ENCODE measurements at regions not wholly inside any gene's neighbourhood (a gene's known extent, or its start where the extent isn't known, plus 50 kb on each side); places are given as distances from the start of the nearest gene placed in this dataset.
"Not testable (repeated sequence)": the region's sequence is repeated elsewhere in the genome, so short reads cannot be mapped to it uniquely, and the experiment has no call there.

DNA sequence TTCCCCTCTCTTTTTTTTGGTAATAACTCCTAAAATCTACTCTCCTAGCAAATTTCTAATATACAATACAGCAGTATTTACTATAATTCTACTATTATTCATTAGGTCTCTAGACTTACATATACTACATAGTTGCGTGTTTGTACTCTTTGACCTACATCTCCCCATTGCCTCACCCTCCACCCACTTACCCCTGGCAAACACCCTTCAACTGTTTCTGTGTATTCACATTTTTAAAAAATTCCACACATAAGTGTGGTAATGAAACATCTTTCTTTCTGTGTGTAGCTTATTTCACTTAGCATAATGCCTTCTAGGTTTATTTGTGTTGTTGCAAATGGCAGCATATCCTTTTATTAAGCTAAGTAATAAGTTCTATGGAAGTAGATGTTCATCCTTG is 336.0 kb downstream of the CCDC85A start:
- DNase-seq: no peak

DNA sequence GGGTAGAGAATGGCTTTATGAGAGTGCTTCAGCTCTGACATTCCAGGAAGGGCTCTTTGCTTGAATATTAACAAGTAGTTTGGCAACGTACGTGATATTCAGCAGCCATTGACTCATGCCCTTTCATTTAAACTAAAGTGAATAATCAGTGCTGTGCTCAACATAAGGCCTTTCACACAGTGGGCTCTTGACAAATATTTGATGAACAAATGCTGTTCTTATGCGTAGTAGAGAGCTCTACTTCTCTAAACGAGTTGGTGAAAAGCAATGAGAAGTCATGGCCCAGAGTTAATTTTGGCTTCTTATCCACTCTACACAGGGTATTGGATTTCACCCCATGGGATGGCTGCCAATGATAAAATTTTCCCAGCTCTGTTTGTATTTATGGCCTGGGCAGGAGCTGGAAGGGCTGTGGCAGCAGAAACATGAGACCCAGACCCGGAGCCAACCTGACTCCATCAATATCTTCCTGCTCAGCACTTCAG is 338.9 kb downstream of the CCDC85A start:
- DNase-seq: no peak

DNA sequence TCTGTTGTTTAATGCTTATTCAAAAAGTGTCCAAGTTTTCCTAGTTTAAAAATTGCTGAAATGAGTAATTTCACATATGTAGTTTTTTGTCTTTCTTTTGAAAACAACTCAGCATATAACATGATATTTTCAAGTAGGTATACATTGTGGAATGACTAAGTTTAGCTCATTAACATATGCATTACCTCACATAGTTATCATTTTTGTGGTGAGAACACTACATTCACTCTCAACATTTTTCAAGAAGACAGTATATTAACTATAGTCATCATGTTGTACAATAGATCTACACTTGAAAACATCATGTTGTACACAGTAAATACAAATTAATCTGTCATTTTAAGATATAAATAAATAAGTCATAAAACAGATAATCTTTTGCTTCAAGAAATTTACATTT is 340.0 kb downstream of the CCDC85A start:
- no peak for DNase-seq

DNA sequence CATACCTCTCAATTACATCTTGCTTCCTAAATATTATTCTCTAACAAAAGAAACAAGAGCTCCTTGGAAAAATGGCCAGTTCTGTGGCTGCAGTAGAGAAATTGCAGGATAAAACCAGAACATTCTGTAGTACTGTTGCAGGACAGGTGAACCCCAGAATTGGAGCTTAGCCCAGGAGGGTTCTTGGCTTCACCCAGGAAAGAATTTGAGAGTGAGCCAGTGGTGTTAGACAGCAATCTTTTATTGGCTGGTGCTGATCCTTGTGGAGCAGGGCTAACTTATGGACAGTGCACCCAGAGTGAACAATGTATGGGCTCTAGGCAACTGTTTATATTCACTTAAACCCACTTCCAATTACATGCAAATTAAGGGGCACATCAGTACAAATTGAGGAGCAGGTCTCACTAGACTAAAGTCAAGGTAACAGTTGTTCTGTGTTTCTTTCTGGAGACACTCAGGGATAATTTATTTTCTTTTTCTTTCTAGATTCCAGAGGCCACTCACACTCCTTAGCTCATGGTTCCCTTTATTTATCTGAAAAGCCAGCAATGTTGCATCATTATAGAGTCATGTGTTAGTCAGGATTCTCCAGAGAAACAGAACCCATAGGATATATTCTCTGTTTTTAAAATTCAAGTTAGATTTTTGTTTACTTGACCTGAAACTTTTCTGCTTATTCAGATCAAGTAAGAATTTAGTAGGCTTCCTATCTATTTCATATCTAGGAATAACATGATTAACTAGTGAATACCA is 348.1 kb downstream of the CCDC85A start:
- DNase-seq: no peak

DNA sequence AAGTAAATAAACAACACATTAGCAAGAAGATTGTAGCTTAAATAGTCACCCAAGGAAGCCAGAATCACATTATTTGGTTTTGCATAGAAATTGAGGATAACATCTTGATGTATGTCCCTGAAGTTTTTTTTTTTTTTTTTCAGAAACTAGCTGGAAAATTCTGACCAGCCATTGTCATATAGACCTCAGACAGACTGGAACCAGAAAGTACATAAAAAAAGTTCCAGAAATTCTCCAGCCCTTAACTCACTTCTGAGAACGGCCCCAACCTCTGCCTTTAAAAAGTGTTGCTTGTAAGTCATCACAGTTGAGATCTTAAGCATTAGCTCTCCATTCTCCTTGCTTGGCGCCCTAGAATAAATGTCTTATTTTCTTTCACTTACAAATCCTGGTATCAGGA is 350.5 kb downstream of the CCDC85A start:
- DNase-seq: no peak

DNA sequence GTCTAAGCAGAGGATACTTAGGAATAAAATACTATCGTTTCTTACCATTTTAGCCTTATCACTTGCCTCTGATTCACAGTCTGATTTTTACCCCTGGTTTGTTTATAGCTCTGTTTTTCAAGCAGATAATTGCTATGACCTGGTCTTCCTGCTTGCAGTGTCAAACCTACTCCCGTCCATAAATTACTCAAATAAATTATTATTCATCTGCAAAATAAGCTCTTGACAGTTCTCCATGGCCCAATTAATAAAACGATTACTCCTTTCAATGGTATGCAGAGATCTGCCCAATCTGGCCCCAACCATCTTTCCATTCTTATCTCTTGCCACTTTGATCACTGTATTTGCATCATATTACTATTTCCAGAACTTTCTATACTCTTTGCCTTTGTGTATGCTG is 354.0 kb downstream of the CCDC85A start:
- no peak for DNase-seq

DNA sequence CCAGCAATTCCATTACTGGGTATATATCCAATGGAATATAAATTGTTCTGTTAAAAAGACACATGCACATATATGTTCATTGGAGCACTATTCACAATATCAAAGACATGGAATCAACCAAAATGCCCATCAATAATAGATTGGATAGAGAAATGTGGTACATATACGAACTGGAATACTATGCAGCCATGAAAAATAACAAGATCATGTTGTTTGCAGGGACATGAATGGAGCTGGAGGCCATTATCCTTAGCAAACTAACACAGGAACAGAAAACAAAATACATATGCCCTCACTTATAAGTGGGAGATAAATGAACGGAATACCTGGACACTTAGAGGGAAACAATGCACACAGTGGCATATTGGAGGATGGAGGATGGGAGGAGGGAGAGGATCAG is 355.8 kb downstream of the CCDC85A start:
- no peak for DNase-seq

DNA sequence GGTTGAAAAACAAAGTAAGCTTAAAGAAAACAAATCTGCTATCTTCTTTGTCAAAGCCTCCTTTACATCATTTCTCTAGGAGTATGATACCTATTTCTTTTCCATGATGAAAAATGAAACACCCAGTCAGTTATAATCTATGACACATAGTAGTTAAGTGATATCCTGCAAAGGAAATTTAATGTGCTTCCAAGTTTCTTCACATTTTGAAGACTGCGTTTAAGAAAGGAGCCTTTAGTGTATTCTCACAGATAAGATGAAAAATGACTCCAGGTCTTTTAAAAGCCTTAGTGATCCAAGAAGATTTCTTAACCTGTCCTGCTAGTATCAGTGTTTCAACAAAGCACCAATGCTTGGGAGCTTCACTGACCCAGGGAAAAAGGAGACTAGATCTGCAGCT is 356.7 kb downstream of the CCDC85A start:
- DNase-seq: no peak

DNA sequence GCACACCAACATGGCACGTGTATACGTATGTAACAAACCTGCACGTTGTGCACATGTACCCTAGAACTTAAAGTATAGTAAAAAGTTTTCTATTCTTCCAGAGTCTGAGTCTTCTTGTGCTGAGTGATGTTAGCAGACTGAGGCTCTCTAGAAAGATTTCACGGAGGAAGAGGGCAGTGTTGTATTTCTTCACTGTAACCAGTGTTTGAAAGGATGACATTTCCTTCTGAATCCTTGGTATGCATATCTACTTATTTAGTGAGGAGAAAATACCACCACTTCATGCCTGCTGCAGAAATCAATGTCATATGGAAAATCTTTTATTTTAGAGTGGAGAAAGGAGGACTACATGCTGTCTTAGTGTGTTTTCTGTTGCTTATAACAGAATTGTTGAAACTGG is 357.1 kb downstream of the CCDC85A start:
- DNase-seq: no peak

DNA sequence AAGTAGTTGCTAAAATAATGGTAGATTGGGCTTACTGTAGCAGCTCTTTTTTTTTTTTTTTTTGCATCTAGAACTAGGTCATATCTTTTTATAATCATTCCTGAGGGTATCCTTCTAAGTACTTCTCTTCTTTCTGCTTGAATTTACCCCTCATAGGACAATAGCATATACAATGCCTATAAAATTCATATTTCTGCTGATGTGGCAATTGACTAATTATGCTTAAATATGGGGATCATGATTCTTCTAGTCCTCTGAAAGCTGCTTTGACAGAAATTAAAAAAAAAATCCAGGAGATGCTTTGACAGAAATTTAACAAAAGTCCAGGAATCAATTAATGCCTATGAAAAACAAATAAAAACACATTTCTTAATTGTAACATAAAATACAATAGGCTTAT is 358.4 kb downstream of the CCDC85A start:
- DNase-seq: no peak

DNA sequence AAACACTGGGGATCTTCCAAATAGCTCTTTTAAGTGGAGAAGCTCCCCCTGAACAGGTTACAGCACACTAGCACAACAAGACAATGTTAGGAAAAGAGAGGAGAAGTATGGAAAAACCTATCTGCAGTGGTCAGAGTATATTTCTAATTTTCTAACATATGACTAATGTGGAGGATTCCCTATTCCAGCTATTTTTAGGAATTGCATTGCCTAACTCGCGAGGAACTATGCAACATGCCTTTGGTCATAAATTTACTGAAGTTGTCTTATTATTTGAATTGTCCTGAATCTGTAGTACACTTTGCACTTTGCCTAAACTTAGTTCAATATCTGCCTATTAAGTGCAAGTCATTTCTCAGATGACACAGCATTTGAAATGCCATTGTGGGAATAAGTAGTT is 381.4 kb downstream of the CCDC85A start:
- DNase-seq: no peak

DNA sequence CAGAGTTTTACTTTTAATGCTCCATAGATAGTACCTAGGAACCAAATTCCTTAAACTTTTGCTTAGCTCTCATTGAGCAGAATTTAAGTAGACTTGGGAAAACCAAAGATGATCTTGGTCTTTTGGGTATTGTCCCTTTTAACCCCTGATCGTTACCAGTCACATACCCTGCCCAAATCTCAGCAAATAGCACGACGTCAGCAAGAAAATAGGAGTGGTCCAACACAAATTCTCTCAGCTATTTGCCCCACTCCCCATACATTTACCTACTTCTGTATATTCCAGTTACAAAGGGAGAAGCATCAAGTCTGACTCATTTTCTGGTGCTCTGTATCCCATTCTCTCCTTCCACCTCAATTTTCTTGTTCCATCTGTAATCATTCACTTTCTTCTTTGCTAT is 387.3 kb downstream of the CCDC85A start:
- DNase-seq: no peak

DNA sequence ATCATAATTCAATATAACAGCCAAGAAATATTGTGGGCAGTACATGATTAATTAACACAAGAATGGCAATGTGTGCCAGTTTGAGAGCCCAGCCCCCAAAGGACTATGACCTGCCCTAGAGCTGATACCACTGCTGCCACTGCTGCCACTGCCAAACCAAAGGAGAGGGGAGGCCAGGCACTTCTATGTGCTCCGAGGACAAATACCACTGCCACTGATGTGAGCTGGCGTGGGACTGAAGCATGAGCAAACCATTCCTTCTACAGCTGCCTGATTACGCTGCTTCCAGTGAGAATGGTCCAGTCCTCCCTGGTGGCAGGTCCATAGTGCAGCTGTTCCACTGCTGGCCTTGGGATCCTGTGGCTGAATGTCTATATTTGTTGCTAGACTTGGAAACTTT is 392.2 kb downstream of the CCDC85A start:
- no peak for DNase-seq

DNA sequence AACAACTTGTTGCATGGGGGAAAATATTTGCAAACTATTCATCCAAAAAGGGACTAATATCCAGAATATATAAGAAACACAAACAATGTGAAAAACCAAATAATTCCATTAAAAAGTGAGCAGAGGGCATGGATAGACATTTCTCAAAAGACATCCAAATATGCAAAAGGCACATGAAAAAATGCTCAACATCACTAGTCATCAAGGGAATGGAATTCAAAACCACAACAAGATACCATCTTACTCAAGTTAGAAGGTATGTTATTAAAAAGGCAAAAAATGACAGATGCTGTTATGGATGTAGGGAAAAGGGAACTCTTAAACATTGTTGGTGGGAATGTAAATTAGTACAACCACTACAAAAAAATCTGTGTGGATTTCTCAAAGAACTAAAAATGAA is 396.5 kb downstream of the CCDC85A start:
- DNase-seq: no peak

DNA sequence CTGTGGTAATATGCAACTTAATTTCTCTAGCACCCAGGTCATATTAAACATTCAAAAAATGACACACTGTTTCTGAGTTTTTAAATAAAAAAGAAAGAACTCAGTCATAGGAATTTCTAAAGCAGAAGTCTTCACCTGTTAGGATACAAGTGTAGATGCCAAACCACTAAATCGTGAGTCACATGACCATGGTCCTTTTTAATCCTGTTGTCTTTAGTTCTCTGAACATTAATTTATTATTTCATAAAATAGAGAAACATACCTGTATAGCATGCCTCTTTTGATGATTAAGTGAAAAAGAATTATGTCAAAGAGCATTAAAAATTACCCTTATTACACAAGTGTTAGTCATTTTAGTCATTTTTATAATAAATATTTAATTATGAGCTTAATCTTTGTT is 398.8 kb downstream of the CCDC85A start:
- DNase-seq: no peak

DNA sequence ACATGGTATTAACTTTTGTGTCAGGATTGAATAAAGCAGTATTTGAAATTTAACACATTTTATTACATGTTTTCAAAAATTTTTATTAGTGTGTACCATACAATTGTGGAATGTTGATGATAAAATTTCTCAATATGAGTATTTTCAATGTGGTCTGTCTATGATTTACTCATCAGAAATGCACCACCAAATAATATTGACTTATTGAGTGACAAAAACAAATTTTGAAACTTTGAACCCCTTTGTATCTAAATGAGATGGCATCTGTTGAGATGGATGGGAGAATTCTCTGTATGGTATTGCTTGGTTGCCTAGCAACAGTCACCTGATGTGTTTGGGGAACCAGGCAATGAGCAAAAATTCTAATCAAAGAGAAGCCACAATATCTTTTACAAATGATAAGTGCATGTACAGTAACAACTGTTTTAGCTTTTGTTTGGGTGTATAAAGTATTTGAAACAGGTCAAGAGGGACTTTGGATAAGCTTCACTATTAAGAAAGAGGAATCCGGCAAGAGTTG is 400.1 kb downstream of the CCDC85A start:
- DNase-seq: no peak

DNA sequence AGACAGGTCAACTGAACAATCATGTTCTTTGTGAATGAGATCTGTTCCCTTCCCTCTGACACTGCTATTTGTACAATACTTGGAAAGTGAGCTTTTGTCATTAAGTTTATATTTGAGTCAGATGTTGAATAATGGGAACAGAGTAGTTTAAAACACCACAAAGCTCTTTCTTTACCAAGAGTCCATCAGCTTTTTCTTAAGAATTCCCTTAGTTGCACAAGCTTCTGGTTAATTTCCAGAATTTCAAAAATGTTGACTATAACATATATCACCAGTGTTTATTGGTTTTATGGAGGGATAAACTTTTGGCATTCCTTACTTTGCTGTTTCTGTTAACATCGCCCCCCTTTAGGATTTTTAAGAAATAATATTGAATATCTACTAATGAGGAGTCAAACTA is 403.7 kb downstream of the CCDC85A start:
- DNase-seq: no peak

DNA sequence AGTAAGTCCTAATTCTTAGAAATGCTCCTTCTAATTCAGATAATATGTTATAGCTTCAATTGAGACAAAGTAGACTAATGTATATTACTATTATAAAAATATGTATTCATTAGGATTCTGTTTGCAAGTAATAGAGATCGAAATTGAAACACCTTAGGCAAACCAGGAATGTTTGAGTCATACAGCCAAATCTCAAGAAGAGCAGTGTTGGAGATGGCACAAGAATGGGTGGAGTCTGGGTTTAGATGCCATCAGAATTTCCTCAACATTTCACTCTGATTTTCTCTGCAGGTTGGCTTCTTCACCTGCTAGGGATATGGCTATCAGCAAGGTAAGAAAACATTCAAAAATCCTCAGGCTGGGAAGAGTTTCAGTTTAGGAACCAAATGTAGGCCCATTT is 405.4 kb downstream of the CCDC85A start:
- DNase-seq: no peak

DNA sequence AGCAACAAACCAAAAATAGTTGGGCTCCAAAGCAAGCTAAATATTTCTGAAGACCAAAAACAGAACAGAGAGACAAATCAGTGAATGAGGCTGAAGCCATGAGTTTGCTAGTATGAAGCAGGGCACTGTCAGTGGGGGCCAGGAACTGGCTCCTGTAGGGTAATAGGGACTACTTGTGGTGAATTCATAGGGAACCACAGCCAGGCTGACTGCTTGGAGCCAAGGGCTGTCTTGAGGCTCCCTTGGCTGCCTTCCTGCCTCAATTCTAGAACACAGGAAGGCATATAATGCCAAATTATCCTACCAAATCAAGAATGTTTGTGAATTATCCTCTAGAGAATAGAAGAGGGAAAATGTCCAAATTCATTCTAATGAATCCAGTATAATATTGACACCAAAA is 406.0 kb downstream of the CCDC85A start:
- no peak for DNase-seq

DNA sequence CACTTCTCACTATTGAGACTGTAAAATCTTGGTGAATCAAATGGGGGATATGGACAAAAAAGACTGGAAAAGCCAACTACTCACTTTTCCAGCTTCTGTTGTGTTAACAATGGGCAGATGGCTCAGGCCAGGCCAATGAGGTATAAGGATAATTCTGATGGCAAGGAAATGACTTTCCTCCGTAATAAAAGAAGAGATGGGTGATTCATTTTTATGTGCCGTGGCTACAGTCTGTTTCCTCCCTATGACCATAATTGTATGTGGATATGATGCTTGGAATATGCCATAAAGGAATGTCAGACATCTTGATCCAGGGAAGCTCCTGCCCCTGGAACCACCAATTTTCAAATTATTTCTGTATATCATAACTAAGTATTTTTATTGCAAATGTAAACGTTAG is 406.8 kb downstream of the CCDC85A start:
- no peak for DNase-seq

DNA sequence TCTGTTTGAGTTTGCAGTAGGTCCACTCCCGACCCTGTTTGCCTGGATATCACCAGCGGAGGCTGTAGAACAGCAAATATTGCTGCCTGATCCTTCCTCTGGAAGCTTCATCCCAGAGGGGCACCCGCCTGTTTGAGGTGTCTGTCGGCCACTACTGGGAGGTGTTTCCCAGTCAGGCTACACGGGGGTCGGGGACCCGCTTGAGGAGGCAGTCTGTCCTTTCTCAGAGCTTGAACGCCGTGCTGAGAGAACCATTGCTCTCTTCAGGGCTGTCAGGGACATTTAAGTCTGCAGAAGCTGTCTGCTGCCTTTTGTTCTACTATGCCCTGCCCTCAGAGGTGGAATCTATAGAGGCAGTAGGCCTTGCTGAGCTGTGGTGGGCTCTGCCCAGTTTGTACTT is 422.3 kb downstream of the CCDC85A start:
- DNase-seq: not testable (repeated sequence)

DNA sequence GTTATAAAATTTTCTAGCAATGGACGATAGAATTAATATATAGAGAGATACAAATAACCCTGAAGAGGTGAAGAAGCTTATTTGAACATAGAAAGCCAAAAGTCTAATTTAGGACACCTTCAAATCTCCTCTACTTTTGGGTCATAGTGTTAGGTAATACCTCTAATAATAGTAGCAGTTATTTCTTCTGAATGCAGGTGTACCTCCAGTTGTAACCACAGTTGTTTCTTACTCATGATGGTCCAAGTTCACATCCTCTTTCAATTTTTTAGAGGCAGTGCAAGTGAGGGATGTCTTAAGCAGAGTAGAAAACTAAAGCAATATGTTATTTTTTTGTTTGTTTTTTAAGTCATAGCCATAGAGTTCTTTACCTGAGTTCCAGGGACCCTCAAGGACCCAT is 429.5 kb downstream of the CCDC85A start:
- no peak for DNase-seq

DNA sequence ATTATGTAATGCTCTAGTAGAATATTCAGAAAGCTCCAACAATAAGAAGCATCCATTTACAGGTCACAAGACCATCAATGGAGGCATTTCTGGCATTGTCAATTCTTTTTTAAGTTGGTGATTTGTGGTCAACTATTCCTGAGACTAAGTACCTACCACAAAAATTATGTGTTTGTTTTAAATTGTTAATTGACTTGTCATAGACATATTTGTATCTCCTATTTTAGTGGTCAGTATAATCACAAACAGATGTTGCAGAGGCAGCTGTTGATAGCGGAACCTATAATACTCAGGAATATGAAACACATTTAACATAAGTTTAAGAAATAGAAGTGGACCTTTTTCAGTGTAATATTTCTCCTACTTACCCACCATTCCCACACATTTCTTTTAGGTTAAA is 430.1 kb downstream of the CCDC85A start:
- DNase-seq: no peak

DNA sequence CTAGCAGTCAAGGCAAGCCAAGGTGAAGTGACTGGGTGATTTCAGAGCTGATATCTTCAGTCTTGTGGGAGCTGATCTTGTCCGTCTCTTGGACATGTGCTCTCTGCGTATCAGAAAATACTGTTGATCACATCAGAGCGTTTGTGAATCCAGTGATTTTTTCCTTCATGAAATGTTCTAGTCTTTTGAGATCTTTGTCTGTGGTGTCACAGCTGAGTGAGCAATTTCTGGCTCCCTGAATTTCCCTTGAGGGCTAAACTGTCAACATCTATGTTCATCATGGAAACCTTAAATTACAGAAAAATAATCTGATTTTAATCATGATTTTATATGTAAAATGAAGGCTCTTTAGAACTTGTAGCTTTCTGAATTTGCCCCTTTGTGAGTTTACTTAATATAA is 432.0 kb downstream of the CCDC85A start:
- DNase-seq: no peak

DNA sequence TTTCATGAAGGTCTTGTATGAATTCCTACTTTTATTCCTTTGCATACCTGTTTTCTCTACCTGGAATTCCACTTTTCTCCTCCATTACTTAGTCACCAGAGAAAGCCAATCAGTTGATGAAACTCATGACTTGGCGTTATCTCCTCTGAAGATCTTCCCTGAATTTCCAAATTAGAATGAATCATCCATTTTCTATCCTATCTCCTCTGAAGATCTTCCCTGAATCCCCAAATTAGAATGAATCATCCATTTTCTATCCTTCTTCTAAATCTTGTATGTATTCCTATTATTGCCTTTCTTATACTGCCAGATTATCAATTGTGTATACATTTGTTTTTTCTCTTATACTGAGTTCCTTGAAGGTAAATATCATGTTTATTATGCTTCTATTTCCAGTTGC is 440.4 kb downstream of the CCDC85A start:
- no peak for DNase-seq

Measured in activated CD8-positive, alpha-beta memory T cell treated with anti-CD3 and anti-CD28 coated beads, Interleukin-2, amount 50 U/mL, for 4 hours (primary cell).